ENCODE measurements at regions not wholly inside any gene's neighbourhood (a gene's known extent, or its start where the extent isn't known, plus 50 kb on each side); places are given as distances from the start of the nearest gene placed in this dataset.

DNA sequence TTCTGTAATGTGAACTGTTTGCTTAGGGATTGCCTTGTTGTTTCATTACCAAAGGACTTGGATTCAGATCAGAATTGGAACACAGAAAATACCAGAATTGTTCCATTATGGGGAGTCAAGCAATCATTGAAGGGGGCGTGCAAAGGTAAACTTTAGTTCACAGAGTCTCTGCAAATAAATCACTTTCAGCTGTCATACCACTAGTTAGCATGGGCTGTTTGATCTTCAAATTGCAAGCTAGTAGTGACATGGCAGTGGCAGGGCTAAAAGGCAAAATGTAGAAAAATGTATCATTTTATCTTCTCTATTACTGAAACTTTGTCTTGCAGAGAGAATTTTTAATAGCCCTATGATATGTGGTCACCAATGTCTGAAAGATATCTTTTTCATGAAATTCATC is 483.2 kb upstream of the NRSN1 start:
- TF ChIP-seq, protein P1, sequence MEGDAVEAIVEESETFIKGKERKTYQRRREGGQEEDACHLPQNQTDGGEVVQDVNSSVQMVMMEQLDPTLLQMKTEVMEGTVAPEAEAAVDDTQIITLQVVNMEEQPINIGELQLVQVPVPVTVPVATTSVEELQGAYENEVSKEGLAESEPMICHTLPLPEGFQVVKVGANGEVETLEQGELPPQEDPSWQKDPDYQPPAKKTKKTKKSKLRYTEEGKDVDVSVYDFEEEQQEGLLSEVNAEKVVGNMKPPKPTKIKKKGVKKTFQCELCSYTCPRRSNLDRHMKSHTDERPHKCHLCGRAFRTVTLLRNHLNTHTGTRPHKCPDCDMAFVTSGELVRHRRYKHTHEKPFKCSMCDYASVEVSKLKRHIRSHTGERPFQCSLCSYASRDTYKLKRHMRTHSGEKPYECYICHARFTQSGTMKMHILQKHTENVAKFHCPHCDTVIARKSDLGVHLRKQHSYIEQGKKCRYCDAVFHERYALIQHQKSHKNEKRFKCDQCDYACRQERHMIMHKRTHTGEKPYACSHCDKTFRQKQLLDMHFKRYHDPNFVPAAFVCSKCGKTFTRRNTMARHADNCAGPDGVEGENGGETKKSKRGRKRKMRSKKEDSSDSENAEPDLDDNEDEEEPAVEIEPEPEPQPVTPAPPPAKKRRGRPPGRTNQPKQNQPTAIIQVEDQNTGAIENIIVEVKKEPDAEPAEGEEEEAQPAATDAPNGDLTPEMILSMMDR (IDR thresholded peaks at IDR 0.05; ENCODE audit: low read depth, low read length, missing input control) = no peak
- TF ChIP-seq SP1 (IDR thresholded peaks at IDR 0.05) (no peak), EGR1 (IDR thresholded peaks at IDR 0.05; ENCODE audit: low read depth in 2 of 2) (no peak), RAD21 (IDR thresholded peaks at IDR 0.05) (no peak), TAF1 (conservative IDR thresholded peaks at IDR 0.05) (no peak), FOXA1 (IDR thresholded peaks at IDR 0.05) (no peak)
- TF ChIP-seq, protein P2, sequence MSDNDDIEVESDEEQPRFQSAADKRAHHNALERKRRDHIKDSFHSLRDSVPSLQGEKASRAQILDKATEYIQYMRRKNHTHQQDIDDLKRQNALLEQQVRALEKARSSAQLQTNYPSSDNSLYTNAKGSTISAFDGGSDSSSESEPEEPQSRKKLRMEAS (IDR thresholded peaks at IDR 0.05) = no peak
- TF ChIP-seq, protein P3, sequence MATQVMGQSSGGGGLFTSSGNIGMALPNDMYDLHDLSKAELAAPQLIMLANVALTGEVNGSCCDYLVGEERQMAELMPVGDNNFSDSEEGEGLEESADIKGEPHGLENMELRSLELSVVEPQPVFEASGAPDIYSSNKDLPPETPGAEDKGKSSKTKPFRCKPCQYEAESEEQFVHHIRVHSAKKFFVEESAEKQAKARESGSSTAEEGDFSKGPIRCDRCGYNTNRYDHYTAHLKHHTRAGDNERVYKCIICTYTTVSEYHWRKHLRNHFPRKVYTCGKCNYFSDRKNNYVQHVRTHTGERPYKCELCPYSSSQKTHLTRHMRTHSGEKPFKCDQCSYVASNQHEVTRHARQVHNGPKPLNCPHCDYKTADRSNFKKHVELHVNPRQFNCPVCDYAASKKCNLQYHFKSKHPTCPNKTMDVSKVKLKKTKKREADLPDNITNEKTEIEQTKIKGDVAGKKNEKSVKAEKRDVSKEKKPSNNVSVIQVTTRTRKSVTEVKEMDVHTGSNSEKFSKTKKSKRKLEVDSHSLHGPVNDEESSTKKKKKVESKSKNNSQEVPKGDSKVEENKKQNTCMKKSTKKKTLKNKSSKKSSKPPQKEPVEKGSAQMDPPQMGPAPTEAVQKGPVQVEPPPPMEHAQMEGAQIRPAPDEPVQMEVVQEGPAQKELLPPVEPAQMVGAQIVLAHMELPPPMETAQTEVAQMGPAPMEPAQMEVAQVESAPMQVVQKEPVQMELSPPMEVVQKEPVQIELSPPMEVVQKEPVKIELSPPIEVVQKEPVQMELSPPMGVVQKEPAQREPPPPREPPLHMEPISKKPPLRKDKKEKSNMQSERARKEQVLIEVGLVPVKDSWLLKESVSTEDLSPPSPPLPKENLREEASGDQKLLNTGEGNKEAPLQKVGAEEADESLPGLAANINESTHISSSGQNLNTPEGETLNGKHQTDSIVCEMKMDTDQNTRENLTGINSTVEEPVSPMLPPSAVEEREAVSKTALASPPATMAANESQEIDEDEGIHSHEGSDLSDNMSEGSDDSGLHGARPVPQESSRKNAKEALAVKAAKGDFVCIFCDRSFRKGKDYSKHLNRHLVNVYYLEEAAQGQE (IDR thresholded peaks at IDR 0.05) = no peak
- TF ChIP-seq, protein P4, sequence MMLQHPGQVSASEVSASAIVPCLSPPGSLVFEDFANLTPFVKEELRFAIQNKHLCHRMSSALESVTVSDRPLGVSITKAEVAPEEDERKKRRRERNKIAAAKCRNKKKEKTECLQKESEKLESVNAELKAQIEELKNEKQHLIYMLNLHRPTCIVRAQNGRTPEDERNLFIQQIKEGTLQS (IDR thresholded peaks at IDR 0.05) = no peak
